ENCODE measurements at regions not wholly inside any gene's neighbourhood (a gene's known extent, or its start where the extent isn't known, plus 50 kb on each side); places are given as distances from the start of the nearest gene placed in this dataset.

- H3K14ac ChIP-seq (ENCODE audit: insufficient read depth, low read length) = no peak overlapping the region
- H3K9me3 ChIP-seq (ENCODE audit: control insufficient read depth, low read depth, low read length) = no peaks in the 10 kb centered on the region
- Mint-ChIP-seq H3K4me1 (no peaks in the 10 kb centered on the region), H3K27me3 (ENCODE audit: low read depth) (no peaks in the 10 kb centered on the region), H3K36me3 (ENCODE audit: insufficient read depth in 1 of 3, low read depth in 3 of 3) (no peaks in the 10 kb centered on the region; a peak in 2 of 7 replicates), H3K9me3 (peaks cover 6 to 7% of the 10 kb centered on the region in 2 experiments; a peak in 4 of 5 replicates), H3K27ac (no peak overlapping the region), H3K4me3 (no peak overlapping the region)
- H2BK12ac ChIP-seq (ENCODE audit: insufficient read length, low read depth, low read length) = no peak overlapping the region
- H4K8ac ChIP-seq (replicated peaks; ENCODE audit: insufficient read length, low read depth, low read length) = no peak overlapping the region
- no peaks in the 10 kb centered on the region for H3K27me3 ChIP-seq (ENCODE audit: insufficient read depth, low read length)
- no peak overlapping the region for H2BK5ac ChIP-seq (ENCODE audit: insufficient read length, low read length)
- no peak overlapping the region for H3K4me2 ChIP-seq (ENCODE audit: insufficient read depth, insufficient read length, low read length)
- H3K23me2 ChIP-seq (ENCODE audit: insufficient read length, low read depth, low read length, poor library complexity, severe bottlenecking) = no peaks in the 10 kb centered on the region
- no peak for DNase-seq
- H3K4me1 ChIP-seq (ENCODE audit: insufficient read depth, low read length) = no peaks in the 10 kb centered on the region
- TF ChIP-seq CTCF (conservative IDR thresholded peaks at IDR 0.05) = no peak
- no peak overlapping the region for H3K23ac ChIP-seq (ENCODE audit: insufficient read length, low read depth, low read length)
- H4K91ac ChIP-seq (ENCODE audit: insufficient read length, low read depth, low read length) = no peak overlapping the region
- no peak overlapping the region for H3K18ac ChIP-seq (ENCODE audit: insufficient read length, low read depth, low read length)
- H3K4ac ChIP-seq (ENCODE audit: low read depth, low read length) = no peak overlapping the region
- no peak overlapping the region for H2AK5ac ChIP-seq (ENCODE audit: insufficient read length, low read length)
- H2BK15ac ChIP-seq (ENCODE audit: low read depth, low read length) = no peak overlapping the region
- no peak overlapping the region for H2BK120ac ChIP-seq (ENCODE audit: low read depth, low read length, poor library complexity, severe bottlenecking)
- H3K27ac ChIP-seq (ENCODE audit: insufficient read length, low read depth, low read length) = no peak overlapping the region
- no peak overlapping the region for H2AFZ ChIP-seq (ENCODE audit: low read length)
- no peaks in the 10 kb centered on the region for H3K79me2 ChIP-seq (ENCODE audit: insufficient read depth, low read length)
- no peak overlapping the region for H4K5ac ChIP-seq (ENCODE audit: insufficient read length, low read depth, low read length)
- no peaks in the 10 kb centered on the region for H4K20me1 ChIP-seq (ENCODE audit: control insufficient read depth, insufficient read depth, insufficient read length)
- H2BK20ac ChIP-seq (ENCODE audit: low read depth, low read length, poor library complexity, severe bottlenecking) = no peak overlapping the region
- no peak overlapping the region for H3K56ac ChIP-seq (ENCODE audit: insufficient read length, low read depth, low read length)
- H3K79me1 ChIP-seq (ENCODE audit: insufficient read depth, low read depth, low read length, poor library complexity, severe bottlenecking) = no peaks in the 10 kb centered on the region
- H3K9ac ChIP-seq (ENCODE audit: extremely low read depth, insufficient read length, low read length) = no peak overlapping the region
- no peak overlapping the region for H3T11ph ChIP-seq (ENCODE audit: low read length)
Observed at GRCh38 chr2:77578354-77578753, 56.2 kb upstream of the LRRTM4 start.

Measured in H9 (cell line).